GM21526 (cell line): ENCODE measurements at regions not wholly inside any gene's neighbourhood (a gene's known extent, or its start where the extent isn't known, plus 50 kb on each side); places are given as distances from the start of the nearest gene placed in this dataset.
"Not testable (repeated sequence)": the region's sequence is repeated elsewhere in the genome, so short reads cannot be mapped to it uniquely, and the experiment has no call there.

Experiments used
- ATAC-seq: cut with Tn5 transposase; IDR thresholded peaks from one replicate; pipeline ENCODE4 v1.9.1; 2021; ENCODE audit warnings: moderate library complexity; ENCODE audit not compliant: unreplicated experiment, low FRiP score

- ATAC-seq: no peak
Observed at GRCh38 chr4:83213640-83214039, 71.0 kb downstream of the COQ2 start.

- ATAC-seq: peak; percentile 78
Observed at GRCh38 chr4:83212041-83212851, 72.4 kb downstream of the COQ2 start.

- no peak for ATAC-seq
Observed at GRCh38 chr4:83209419-83209818, 75.2 kb downstream of the COQ2 start.

GRCh38 chr4:83208371-83209365 lies 75.9 kb downstream of the COQ2 start:
- ATAC-seq: no peak

- no peak for ATAC-seq
Observed at GRCh38 chr4:83207497-83208101, 77.0 kb downstream of the COQ2 start.

- ATAC-seq: no peak
Observed at GRCh38 chr4:83205760-83206159, 78.8 kb downstream of the COQ2 start.

- no peak for ATAC-seq
Observed at GRCh38 chr4:83204731-83205130, 79.9 kb downstream of the COQ2 start.

- no peak for ATAC-seq
Observed at GRCh38 chr4:83201761-83202160, 82.8 kb downstream of the COQ2 start.

GRCh38 chr4:83197555-83198235 lies 83.2 kb upstream of the PLAC8 start:
- ATAC-seq: no peak

- ATAC-seq: no peak
Observed at GRCh38 chr4:83196921-83197320, 82.4 kb upstream of the PLAC8 start.

GRCh38 chr4:83195269-83195668 lies 80.7 kb upstream of the PLAC8 start:
- ATAC-seq: no peak

GRCh38 chr4:83194588-83194987 lies 80.1 kb upstream of the PLAC8 start:
- not testable (repeated sequence) for ATAC-seq

GRCh38 chr4:83192634-83193033 lies 78.1 kb upstream of the PLAC8 start:
- ATAC-seq: no peak

- ATAC-seq: no peak
Observed at GRCh38 chr4:83191026-83191425, 76.5 kb upstream of the PLAC8 start.

GRCh38 chr4:83189631-83190136 lies 75.2 kb upstream of the PLAC8 start:
- no peak for ATAC-seq

GRCh38 chr4:83180431-83180968 lies 66.0 kb upstream of the PLAC8 start:
- no peak for ATAC-seq

- no peak for ATAC-seq
Observed at GRCh38 chr4:83179205-83179604, 64.7 kb upstream of the PLAC8 start.

GRCh38 chr4:83178029-83178428 lies 63.5 kb upstream of the PLAC8 start:
- no peak for ATAC-seq

- no peak for ATAC-seq
Observed at GRCh38 chr4:83177182-83177581, 62.7 kb upstream of the PLAC8 start.

GRCh38 chr4:83174844-83175414 lies 60.4 kb upstream of the PLAC8 start:
- peak; percentile 44 for ATAC-seq
